Trophoblast cell (in vitro differentiated cells and primary cell): ENCODE measurements at regions not wholly inside any gene's neighbourhood (a gene's known extent, or its start where the extent isn't known, plus 50 kb on each side); places are given as distances from the start of the nearest gene placed in this dataset.
A peak's percentile ranks its signal among the peaks of the same experiment; 100 is the strongest.

Source experiments
- DNase-seq, 2 donors: peaks; one replicate each; pipeline ENCODE4 v3.0.0-alpha.2; 2016
- H2AFZ ChIP-seq: 2 replicates; pipeline ENCODE4 v1.6.1; 2013; ENCODE audit warnings: low read length, moderate library complexity, mild to moderate bottlenecking; ENCODE audit not compliant: insufficient read depth, poor library complexity
- H2AK5ac ChIP-seq: 2 replicates; pipeline ENCODE4 v1.6.1; 2013; ENCODE audit warnings: mild to moderate bottlenecking, low read length
- H2BK120ac ChIP-seq: 2 replicates; pipeline ENCODE4 v1.6.1; 2013; ENCODE audit warnings: low read length, mild to moderate bottlenecking, moderate library complexity; ENCODE audit not compliant: insufficient read depth, poor library complexity
- H2BK12ac ChIP-seq: 2 replicates; pipeline ENCODE4 v1.6.1; 2013; ENCODE audit warnings: mild to moderate bottlenecking, low read length, moderate library complexity
- H2BK5ac ChIP-seq: 2 replicates; pipeline ENCODE4 v1.6.1; 2013; ENCODE audit warnings: low read length, low read depth, moderate library complexity, mild to moderate bottlenecking; ENCODE audit not compliant: poor library complexity
- H3K14ac ChIP-seq: 2 replicates; pipeline ENCODE4 v1.6.1; 2013; ENCODE audit warnings: mild to moderate bottlenecking, low read length
- H3K18ac ChIP-seq: 2 replicates; pipeline ENCODE4 v1.6.1; 2013; ENCODE audit warnings: mild to moderate bottlenecking, low read length
- H3K23ac ChIP-seq: 2 replicates; pipeline ENCODE4 v1.6.1; 2013; ENCODE audit warnings: low read length
- H3K27ac ChIP-seq: 2 replicates; pipeline ENCODE4 v1.5.1; 2013; ENCODE audit warnings: low read depth, mild to moderate bottlenecking, inconsistent platforms, low read length, moderate library complexity
- H3K27me3 ChIP-seq: 2 replicates; pipeline ENCODE4 v1.6.1; 2013; ENCODE audit warnings: inconsistent platforms, mild to moderate bottlenecking, low read length, moderate library complexity; ENCODE audit not compliant: insufficient read depth
- H3K36me3 ChIP-seq, 2 experiments: 1 replicate in 1 of 2; 2 replicates in 1 of 2; pipeline ENCODE4 v1.6.1; 2013; ENCODE audit warnings: low read length in 2 of 2, mild to moderate bottlenecking in 2 of 2, moderate library complexity in 1 of 2; ENCODE audit not compliant: insufficient read depth in 2 of 2, control insufficient read depth in 1 of 2
- H3K4ac ChIP-seq: 2 replicates; pipeline ENCODE4 v1.6.1; 2013; ENCODE audit warnings: low read depth, mild to moderate bottlenecking, low read length, moderate library complexity
- H3K4me1 ChIP-seq, 2 experiments: 1 replicate in 1 of 2; 2 replicates in 1 of 2; pipeline ENCODE4 v1.6.1; 2013; ENCODE audit warnings: low read length in 2 of 2, mild to moderate bottlenecking in 2 of 2, moderate library complexity in 1 of 2; ENCODE audit not compliant: insufficient read depth in 2 of 2, control insufficient read depth in 1 of 2
- H3K4me2 ChIP-seq: 2 replicates; pipeline ENCODE4 v1.6.1; 2013; ENCODE audit warnings: inconsistent platforms, mild to moderate bottlenecking, low read length, moderate library complexity
- H3K4me3 ChIP-seq: 2 replicates; pipeline ENCODE4 v1.5.1; 2013; ENCODE audit warnings: mild to moderate bottlenecking, low read depth, low read length, inconsistent platforms
- H3K79me1 ChIP-seq: one replicate; pipeline ENCODE4 v1.6.1; 2013; ENCODE audit warnings: low read length
- H3K79me2 ChIP-seq: 2 replicates; pipeline ENCODE4 v1.6.1; 2013; ENCODE audit warnings: low read length, mild to moderate bottlenecking; ENCODE audit not compliant: control insufficient read depth, insufficient read depth, poor library complexity
- H3K9ac ChIP-seq: 2 replicates; pipeline ENCODE4 v1.6.1; 2013; ENCODE audit warnings: mild to moderate bottlenecking, low read length
- H3K9me3 ChIP-seq: 2 replicates; pipeline ENCODE4 v1.6.1; 2013; ENCODE audit warnings: low read depth, mild to moderate bottlenecking, control low read depth, inconsistent platforms, low read length; ENCODE audit not compliant: insufficient read depth
- H4K12ac ChIP-seq: 2 replicates; pipeline ENCODE4 v1.6.1; 2013; ENCODE audit warnings: low read depth, mild to moderate bottlenecking, low read length, moderate library complexity
- H4K8ac ChIP-seq: 2 replicates; pipeline ENCODE4 v1.6.1; 2013; ENCODE audit warnings: low read depth, mild to moderate bottlenecking, low read length, moderate library complexity
- H4K91ac ChIP-seq: one replicate; pipeline ENCODE4 v1.6.1; 2013; ENCODE audit warnings: low read depth, mild to moderate bottlenecking, low read length, moderate library complexity
- WGBS: extraction: QIAGEN DNeasy Blood & Tissue Kit; methylation state at CpG from one replicate; pipeline ENCODE4 v1.1.7; 2013; ENCODE audit warnings: missing lambda C conversion rate; ENCODE audit not compliant: insufficient read length, insufficient coverage; ENCODE audit errors: extremely low coverage; 5-methylcytosine and 5-hydroxymethylcytosine counted together

- Histone ChIP-seq H3K79me1 (no peaks in the 10 kb centered on the region), H2AK5ac (no peak overlapping the region), H3K27me3 (no peaks in the 10 kb centered on the region), H3K18ac (no peak overlapping the region), H3K79me2 (no peaks in the 10 kb centered on the region), H3K4me3 (no peak overlapping the region), H3K9me3 (no peaks in the 10 kb centered on the region), H2BK5ac (no peak overlapping the region), H3K36me3 (no peaks in the 10 kb centered on the region), H4K91ac (no peak overlapping the region), H3K14ac (no peak overlapping the region), H3K4me1 (no peaks in the 10 kb centered on the region), H2AFZ (no peak overlapping the region), H2BK120ac (no peak overlapping the region), H4K8ac (no peak overlapping the region), H3K9ac (no peak overlapping the region), H3K27ac (no peak overlapping the region), H2BK12ac (no peak overlapping the region), H4K12ac (no peak overlapping the region), H3K4me2 (no peak overlapping the region), H3K23ac (no peak overlapping the region), H3K4ac (no peak overlapping the region)
- DNase-seq, result no peak
- no CpG with 5 or more reads among the region's 3 CpGs for WGBS
These were observed 213.2 kb downstream of the SMAD2 start for GRCh38 chr18:47717257-47717656.

DNA sequence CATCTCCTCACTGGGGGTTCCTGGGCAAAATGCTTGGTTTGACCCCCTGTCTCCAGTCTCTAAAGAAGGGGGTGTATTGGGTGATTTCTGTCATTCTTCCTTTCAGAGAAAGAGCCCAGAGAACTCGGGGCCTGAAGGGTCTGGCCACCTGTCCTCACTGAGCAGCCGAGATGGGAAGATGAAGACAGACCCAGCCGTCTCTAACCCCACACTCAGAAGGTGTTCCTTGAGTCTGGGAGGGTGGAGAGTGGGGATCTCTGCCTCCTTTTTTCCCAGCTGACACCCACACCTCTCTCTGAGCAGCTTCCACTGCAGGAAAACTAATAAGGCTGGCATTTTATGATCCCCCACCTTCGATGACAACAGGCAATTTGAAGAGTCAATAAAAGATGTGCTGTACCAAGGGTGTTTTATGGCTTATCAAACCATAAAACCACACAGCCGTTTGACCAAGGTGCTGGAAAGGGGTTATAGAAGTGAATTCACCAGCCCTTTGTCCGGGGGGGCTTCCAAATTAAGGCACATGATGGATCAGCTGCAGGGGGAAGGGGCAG, 213.8 kb downstream of the SMAD2 start:
- H3K18ac ChIP-seq, result no peak overlapping the region
- H2AFZ ChIP-seq, result no peak overlapping the region
- H3K14ac ChIP-seq, result no peak overlapping the region
- H3K4me2 ChIP-seq, result no peak overlapping the region
- no peak overlapping the region for H3K23ac ChIP-seq
- no peak overlapping the region for H4K91ac ChIP-seq
- no peak overlapping the region for H3K4ac ChIP-seq
- no peaks in the 10 kb centered on the region for H3K36me3 ChIP-seq
- no peaks in the 10 kb centered on the region for H3K4me1 ChIP-seq
- H3K79me1 ChIP-seq, result no peaks in the 10 kb centered on the region
- no peak overlapping the region for H2BK120ac ChIP-seq
- no peak overlapping the region for H3K9ac ChIP-seq
- no peak overlapping the region for H3K27ac ChIP-seq
- H4K12ac ChIP-seq, result no peak overlapping the region
- no peak overlapping the region for H2AK5ac ChIP-seq
- no peak overlapping the region for H3K4me3 ChIP-seq
- H3K79me2 ChIP-seq, result no peaks in the 10 kb centered on the region
- H2BK5ac ChIP-seq, result no peak overlapping the region
- no peaks in the 10 kb centered on the region for H3K9me3 ChIP-seq
- WGBS, result no CpG with 5 or more reads among the region's 6 CpGs
- no peak overlapping the region for H2BK12ac ChIP-seq
- no peaks in the 10 kb centered on the region for H3K27me3 ChIP-seq
- no peak overlapping the region for H4K8ac ChIP-seq
- no peak for DNase-seq

GRCh38 chr18:47710451-47710850, 220.0 kb downstream of the SMAD2 start:
- Histone ChIP-seq H2BK12ac (no peak overlapping the region), H3K9me3 (no peaks in the 10 kb centered on the region), H3K27me3 (no peaks in the 10 kb centered on the region), H3K4me3 (no peak overlapping the region), H3K79me1 (no peaks in the 10 kb centered on the region), H3K4ac (no peak overlapping the region), H4K12ac (no peak overlapping the region), H3K18ac (no peak overlapping the region), H2BK5ac (no peak overlapping the region), H3K4me1 (peaks cover 0 to 2% of the 10 kb centered on the region in 2 experiments), H3K79me2 (no peaks in the 10 kb centered on the region), H4K8ac (no peak overlapping the region), H3K36me3 (no peaks in the 10 kb centered on the region), H3K9ac (no peak overlapping the region), H3K4me2 (no peak overlapping the region), H3K27ac (no peak overlapping the region), H2AFZ (no peak overlapping the region), H2BK120ac (no peak overlapping the region), H3K23ac (no peak overlapping the region), H4K91ac (no peak overlapping the region), H2AK5ac (no peak overlapping the region), H3K14ac (no peak overlapping the region)
- DNase-seq, result no peak
- WGBS, result no CpG with 5 or more reads among the region's 2 CpGs

- Histone ChIP-seq H3K27ac (no peak overlapping the region), H2BK12ac (no peak overlapping the region), H3K79me1 (no peaks in the 10 kb centered on the region), H2BK120ac (no peak overlapping the region), H2BK5ac (no peak overlapping the region), H3K4me1 (peaks cover 0 to 2% of the 10 kb centered on the region in 2 experiments), H3K18ac (no peak overlapping the region), H3K14ac (no peak overlapping the region), H3K23ac (no peak overlapping the region), H3K27me3 (no peaks in the 10 kb centered on the region), H3K36me3 (no peaks in the 10 kb centered on the region), H3K4ac (no peak overlapping the region), H3K4me3 (no peak overlapping the region), H3K4me2 (no peak overlapping the region), H3K79me2 (no peaks in the 10 kb centered on the region), H3K9me3 (no peaks in the 10 kb centered on the region), H2AFZ (no peak overlapping the region), H4K8ac (no peak overlapping the region), H2AK5ac (no peak overlapping the region), H3K9ac (peak overlapping the region; percentile 14), H4K12ac (no peak overlapping the region), H4K91ac (no peak overlapping the region)
- no CpG with 5 or more reads among the region's 4 CpGs for WGBS
- no peak for DNase-seq
These were observed 220.9 kb downstream of the SMAD2 start for GRCh38 chr18:47709556-47709955.
